Neural cell (in vitro differentiated cells): ENCODE measurements at regions not wholly inside any gene's neighbourhood (a gene's known extent, or its start where the extent isn't known, plus 50 kb on each side); places are given as distances from the start of the nearest gene placed in this dataset.

Source experiments
- EP300 ChIP-seq: fragments of 450-650 bp; conservative IDR thresholded peaks from 2 replicates; pipeline ENCODE4 v1.6.1; 2014; ENCODE audit warnings: antibody characterized with exemption, mild to moderate bottlenecking, moderate library complexity; ENCODE audit not compliant: poor library complexity, severe bottlenecking
- EZH2 ChIP-seq: fragments of 200-600, 300-800 bp; shearing (Covaris generic), sonication (generic); IDR thresholded peaks from 2 replicates; pipeline ENCODE4 v1.6.1; 2014; ENCODE audit warnings: antibody characterized with exemption, low read length, borderline replicate concordance, mild to moderate bottlenecking; ENCODE audit not compliant: insufficient read depth, poor library complexity, severe bottlenecking
- MXI1 ChIP-seq: fragments of 450-650 bp; conservative IDR thresholded peaks from 2 replicates; pipeline ENCODE4 v1.6.1; 2014; ENCODE audit warnings: antibody characterized with exemption, mild to moderate bottlenecking; ENCODE audit not compliant: poor library complexity, severe bottlenecking
- POLR2AphosphoS5 ChIP-seq: IDR thresholded peaks from 2 replicates; pipeline ENCODE4 v1.6.1; 2012
- RAD21 ChIP-seq: fragments of 450-650 bp; conservative IDR thresholded peaks from 2 replicates; pipeline ENCODE4 v1.6.1; 2014; ENCODE audit warnings: antibody characterized with exemption, mild to moderate bottlenecking, moderate library complexity
- SMC3 ChIP-seq: fragments of 450-650 bp; conservative IDR thresholded peaks from 2 replicates; pipeline ENCODE4 v1.6.1; 2014; ENCODE audit warnings: antibody characterized with exemption, mild to moderate bottlenecking, moderate library complexity; ENCODE audit not compliant: poor library complexity
- TAF1 ChIP-seq: IDR thresholded peaks from 2 replicates; pipeline ENCODE4 v1.6.1; 2012; ENCODE audit warnings: low read depth
- TF ChIP-seq, protein P1 (sequence below): fragments of 450-650 bp; IDR thresholded peaks from 2 replicates; pipeline ENCODE4 v1.5.1; 2014; ENCODE audit warnings: antibody characterized with exemption, mild to moderate bottlenecking, moderate library complexity; ENCODE audit not compliant: poor library complexity, severe bottlenecking
- TF ChIP-seq, protein P2 (sequence below): IDR thresholded peaks from 2 replicates; pipeline ENCODE4 v1.6.1; 2012; ENCODE audit warnings: borderline replicate concordance

DNA sequence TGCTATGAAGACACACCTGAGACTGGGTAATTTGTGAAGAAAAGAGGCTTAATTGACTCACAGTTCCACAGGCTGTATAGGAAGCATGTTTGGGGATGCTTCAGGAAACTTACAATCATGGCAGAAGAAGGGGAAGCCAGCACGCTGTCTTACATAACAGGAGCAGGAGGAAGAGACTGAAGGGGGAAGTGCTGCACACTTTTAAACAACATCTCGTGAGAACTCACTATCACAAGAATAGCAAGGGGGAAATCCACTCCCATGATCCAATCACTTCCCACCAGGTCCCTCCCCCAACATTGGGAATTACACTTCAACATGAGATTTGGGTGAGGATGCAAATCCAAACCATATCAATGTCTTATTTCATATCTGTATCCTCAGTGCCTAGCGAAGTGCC lies 307.2 kb downstream of the ATP23 start:
- TF ChIP-seq POLR2AphosphoS5 (no peak), EZH2 (no peak), RAD21 (no peak), TAF1 (no peak), EP300 (no peak), MXI1 (no peak), SMC3 (no peak)
- TF ChIP-seq, protein P1, sequence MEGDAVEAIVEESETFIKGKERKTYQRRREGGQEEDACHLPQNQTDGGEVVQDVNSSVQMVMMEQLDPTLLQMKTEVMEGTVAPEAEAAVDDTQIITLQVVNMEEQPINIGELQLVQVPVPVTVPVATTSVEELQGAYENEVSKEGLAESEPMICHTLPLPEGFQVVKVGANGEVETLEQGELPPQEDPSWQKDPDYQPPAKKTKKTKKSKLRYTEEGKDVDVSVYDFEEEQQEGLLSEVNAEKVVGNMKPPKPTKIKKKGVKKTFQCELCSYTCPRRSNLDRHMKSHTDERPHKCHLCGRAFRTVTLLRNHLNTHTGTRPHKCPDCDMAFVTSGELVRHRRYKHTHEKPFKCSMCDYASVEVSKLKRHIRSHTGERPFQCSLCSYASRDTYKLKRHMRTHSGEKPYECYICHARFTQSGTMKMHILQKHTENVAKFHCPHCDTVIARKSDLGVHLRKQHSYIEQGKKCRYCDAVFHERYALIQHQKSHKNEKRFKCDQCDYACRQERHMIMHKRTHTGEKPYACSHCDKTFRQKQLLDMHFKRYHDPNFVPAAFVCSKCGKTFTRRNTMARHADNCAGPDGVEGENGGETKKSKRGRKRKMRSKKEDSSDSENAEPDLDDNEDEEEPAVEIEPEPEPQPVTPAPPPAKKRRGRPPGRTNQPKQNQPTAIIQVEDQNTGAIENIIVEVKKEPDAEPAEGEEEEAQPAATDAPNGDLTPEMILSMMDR: no peak
- TF ChIP-seq, protein P2, sequence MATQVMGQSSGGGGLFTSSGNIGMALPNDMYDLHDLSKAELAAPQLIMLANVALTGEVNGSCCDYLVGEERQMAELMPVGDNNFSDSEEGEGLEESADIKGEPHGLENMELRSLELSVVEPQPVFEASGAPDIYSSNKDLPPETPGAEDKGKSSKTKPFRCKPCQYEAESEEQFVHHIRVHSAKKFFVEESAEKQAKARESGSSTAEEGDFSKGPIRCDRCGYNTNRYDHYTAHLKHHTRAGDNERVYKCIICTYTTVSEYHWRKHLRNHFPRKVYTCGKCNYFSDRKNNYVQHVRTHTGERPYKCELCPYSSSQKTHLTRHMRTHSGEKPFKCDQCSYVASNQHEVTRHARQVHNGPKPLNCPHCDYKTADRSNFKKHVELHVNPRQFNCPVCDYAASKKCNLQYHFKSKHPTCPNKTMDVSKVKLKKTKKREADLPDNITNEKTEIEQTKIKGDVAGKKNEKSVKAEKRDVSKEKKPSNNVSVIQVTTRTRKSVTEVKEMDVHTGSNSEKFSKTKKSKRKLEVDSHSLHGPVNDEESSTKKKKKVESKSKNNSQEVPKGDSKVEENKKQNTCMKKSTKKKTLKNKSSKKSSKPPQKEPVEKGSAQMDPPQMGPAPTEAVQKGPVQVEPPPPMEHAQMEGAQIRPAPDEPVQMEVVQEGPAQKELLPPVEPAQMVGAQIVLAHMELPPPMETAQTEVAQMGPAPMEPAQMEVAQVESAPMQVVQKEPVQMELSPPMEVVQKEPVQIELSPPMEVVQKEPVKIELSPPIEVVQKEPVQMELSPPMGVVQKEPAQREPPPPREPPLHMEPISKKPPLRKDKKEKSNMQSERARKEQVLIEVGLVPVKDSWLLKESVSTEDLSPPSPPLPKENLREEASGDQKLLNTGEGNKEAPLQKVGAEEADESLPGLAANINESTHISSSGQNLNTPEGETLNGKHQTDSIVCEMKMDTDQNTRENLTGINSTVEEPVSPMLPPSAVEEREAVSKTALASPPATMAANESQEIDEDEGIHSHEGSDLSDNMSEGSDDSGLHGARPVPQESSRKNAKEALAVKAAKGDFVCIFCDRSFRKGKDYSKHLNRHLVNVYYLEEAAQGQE: no peak
